ENCODE measurements at regions not wholly inside any gene's neighbourhood (a gene's known extent, or its start where the extent isn't known, plus 50 kb on each side); places are given as distances from the start of the nearest gene placed in this dataset.

- no peak for DNase-seq
- TF ChIP-seq, protein P1, sequence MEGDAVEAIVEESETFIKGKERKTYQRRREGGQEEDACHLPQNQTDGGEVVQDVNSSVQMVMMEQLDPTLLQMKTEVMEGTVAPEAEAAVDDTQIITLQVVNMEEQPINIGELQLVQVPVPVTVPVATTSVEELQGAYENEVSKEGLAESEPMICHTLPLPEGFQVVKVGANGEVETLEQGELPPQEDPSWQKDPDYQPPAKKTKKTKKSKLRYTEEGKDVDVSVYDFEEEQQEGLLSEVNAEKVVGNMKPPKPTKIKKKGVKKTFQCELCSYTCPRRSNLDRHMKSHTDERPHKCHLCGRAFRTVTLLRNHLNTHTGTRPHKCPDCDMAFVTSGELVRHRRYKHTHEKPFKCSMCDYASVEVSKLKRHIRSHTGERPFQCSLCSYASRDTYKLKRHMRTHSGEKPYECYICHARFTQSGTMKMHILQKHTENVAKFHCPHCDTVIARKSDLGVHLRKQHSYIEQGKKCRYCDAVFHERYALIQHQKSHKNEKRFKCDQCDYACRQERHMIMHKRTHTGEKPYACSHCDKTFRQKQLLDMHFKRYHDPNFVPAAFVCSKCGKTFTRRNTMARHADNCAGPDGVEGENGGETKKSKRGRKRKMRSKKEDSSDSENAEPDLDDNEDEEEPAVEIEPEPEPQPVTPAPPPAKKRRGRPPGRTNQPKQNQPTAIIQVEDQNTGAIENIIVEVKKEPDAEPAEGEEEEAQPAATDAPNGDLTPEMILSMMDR (IDR thresholded peaks at IDR 0.05; ENCODE audit: low read depth, low read length, missing control alignments): no peak
- in situ Hi-C loops (cut with HindIII; ENCODE audit: low pct_ligation_motif_present, low sequenced_read_pairs): no loop called here
- no peaks in the 10 kb centered on the region for H3K36me3 ChIP-seq (replicated peaks)
- no peak overlapping the region for H3K4me3 ChIP-seq (ENCODE audit: low read depth, low read length)
- no peaks in the 10 kb centered on the region for H3K27me3 ChIP-seq (replicated peaks)
- no peak overlapping the region for H3K27ac ChIP-seq
These were observed 157.6 kb downstream of the ARL6IP6 start for GRCh38 chr2:152875701-152876695.

- DNase-seq: no peak
- H3K27me3 ChIP-seq (replicated peaks): no peaks in the 10 kb centered on the region
- H3K27ac ChIP-seq: no peak overlapping the region
- H3K4me3 ChIP-seq (ENCODE audit: low read depth, low read length): no peak overlapping the region
- TF ChIP-seq, protein P1 (IDR thresholded peaks at IDR 0.05; ENCODE audit: low read depth, low read length, missing control alignments): no peak
- in situ Hi-C loops (cut with HindIII; ENCODE audit: low pct_ligation_motif_present, low sequenced_read_pairs): no loop called here
- no peaks in the 10 kb centered on the region for H3K36me3 ChIP-seq (replicated peaks)
These were observed 156.5 kb downstream of the ARL6IP6 start for GRCh38 chr2:152874955-152875354.

DNA sequence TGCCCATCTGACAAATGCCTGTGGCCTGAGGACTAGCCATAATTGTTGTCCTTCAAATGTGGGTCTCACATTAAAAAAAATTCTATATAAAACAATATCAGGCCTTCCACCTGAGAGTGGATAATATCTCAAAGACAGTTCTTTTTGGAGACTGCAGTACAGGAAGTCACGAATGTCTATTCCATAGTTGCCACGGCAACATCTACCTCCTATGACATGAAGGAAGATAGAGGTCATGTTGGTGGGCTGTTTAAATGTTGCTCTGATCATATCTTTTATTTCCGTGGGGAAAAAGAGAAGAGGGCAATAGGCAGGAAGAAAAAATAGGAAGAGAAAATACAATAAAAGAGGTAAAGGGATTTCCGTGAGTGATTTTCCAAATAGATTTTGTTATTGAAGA, 151.8 kb downstream of the ARL6IP6 start:
- no peaks in the 10 kb centered on the region for H3K27me3 ChIP-seq (replicated peaks)
- TF ChIP-seq, protein P1 (IDR thresholded peaks at IDR 0.05; ENCODE audit: low read depth, low read length, missing control alignments): no peak
- in situ Hi-C loops (cut with HindIII; ENCODE audit: low pct_ligation_motif_present, low sequenced_read_pairs): no loop called here
- no peaks in the 10 kb centered on the region for H3K36me3 ChIP-seq (replicated peaks)
- H3K27ac ChIP-seq: no peak overlapping the region
- H3K4me3 ChIP-seq (ENCODE audit: low read depth, low read length): no peak overlapping the region
- no peak for DNase-seq

GRCh38 chr2:152867397-152867796, 149.0 kb downstream of the ARL6IP6 start:
- Histone ChIP-seq H3K27ac (no peak overlapping the region), H3K27me3 (replicated peaks) (no peaks in the 10 kb centered on the region), H3K4me3 (ENCODE audit: low read depth, low read length) (no peak overlapping the region), H3K36me3 (replicated peaks) (no peaks in the 10 kb centered on the region)
- in situ Hi-C loops (cut with HindIII; ENCODE audit: low pct_ligation_motif_present, low sequenced_read_pairs): no loop called here
- no peak for DNase-seq
- TF ChIP-seq, protein P1 (IDR thresholded peaks at IDR 0.05; ENCODE audit: low read depth, low read length, missing control alignments): no peak

DNA sequence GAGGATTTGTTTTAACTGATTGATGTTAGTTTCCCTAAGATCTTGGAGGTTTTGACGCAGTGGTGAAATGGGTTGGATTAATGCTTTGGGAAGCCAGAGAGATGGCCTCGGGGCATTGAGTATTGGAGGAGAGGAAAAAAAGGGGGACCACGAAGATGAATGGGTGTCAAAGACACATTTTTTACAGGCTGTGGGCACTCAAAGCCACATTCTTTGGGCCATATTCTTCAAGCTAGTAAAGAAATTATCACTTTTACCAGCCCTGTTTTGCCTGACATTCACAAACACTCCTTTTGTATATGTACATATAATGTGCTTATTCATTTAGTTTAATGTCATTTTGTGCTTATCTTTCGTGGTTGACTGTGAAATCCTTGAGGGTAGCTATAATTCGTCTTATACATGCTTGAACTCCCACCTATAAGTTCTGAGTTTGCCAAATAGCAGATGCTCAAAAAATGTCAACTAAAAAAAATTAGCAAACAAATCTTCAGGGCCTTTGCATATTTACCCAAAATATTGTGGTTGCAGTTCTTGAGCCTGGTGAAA, 146.3 kb downstream of the ARL6IP6 start:
- TF ChIP-seq, protein P1 (IDR thresholded peaks at IDR 0.05; ENCODE audit: low read depth, low read length, missing control alignments): no peak
- H3K36me3 ChIP-seq (replicated peaks): no peaks in the 10 kb centered on the region
- in situ Hi-C loops (cut with HindIII; ENCODE audit: low pct_ligation_motif_present, low sequenced_read_pairs): no loop called here
- H3K27ac ChIP-seq: no peak overlapping the region
- no peaks in the 10 kb centered on the region for H3K27me3 ChIP-seq (replicated peaks)
- H3K4me3 ChIP-seq (ENCODE audit: low read depth, low read length): no peak overlapping the region
- no peak for DNase-seq

Data from brain microvascular endothelial cell (primary cell).